Vagina (tissue), 2 donors: ENCODE measurements at regions not wholly inside any gene's neighbourhood (a gene's known extent, or its start where the extent isn't known, plus 50 kb on each side); places are given as distances from the start of the nearest gene placed in this dataset.

Source experiments
- DNase-seq, 2 donors: peaks; one replicate each; pipeline ENCODE4 v3.0.0-alpha.2; 2017; ENCODE audit errors: extremely low spot score in 2 of 2
- H3K27ac ChIP-seq: fragments of 200-600 bp; sonication (generic); one replicate; pipeline ENCODE4 v1.5.1; 2019
- H3K27me3 ChIP-seq: fragments of 200-600 bp; sonication (generic); one replicate; pipeline ENCODE4 v1.5.1; 2019
- H3K36me3 ChIP-seq, 2 donors: fragments of 200-600 bp; sonication (generic); one replicate each; pipeline ENCODE4 v1.5.1; 2017 to 2019
- H3K4me1 ChIP-seq: fragments of 200-600 bp; sonication (generic); one replicate; pipeline ENCODE4 v1.5.1; 2019
- H3K4me3 ChIP-seq, 2 donors: fragments of 200-600 bp; sonication (generic); 1 replicate in 1 of 2; 2 replicates in 1 of 2; pipeline ENCODE4 v1.5.1; 2016 to 2019
- H3K9me3 ChIP-seq: fragments of 200-600 bp; sonication (generic); one replicate; pipeline ENCODE4 v1.5.1; 2019
- POLR2A ChIP-seq, 2 donors: fragments of 450-650 bp; IDR thresholded peaks; one replicate each; pipeline ENCODE4 v1.6.1; 2017; ENCODE audit warnings: antibody characterized with exemption in 2 of 2, mild to moderate bottlenecking in 2 of 2, moderate library complexity in 2 of 2
- POLR2AphosphoS5 ChIP-seq, 2 donors: sonication (generic); formaldehyde crosslinking; IDR thresholded peaks; one replicate each; pipeline ENCODE4 v1.9.0; 2017; ENCODE audit warnings: antibody characterized with exemption in 2 of 2, mild to moderate bottlenecking in 2 of 2, low read depth in 1 of 2; ENCODE audit not compliant: insufficient read depth in 1 of 2
- intact Hi-C: fragments of 100-400 bp; cut with DNase I; formaldehyde crosslinking; loops from one replicate; pipeline ENCODE4 v1.15.1; 2023
- TF ChIP-seq, protein P1 (sequence below), 3 experiments: fragments of 450-650 bp in 2 of 3; fragments of 200-600 bp in 1 of 3; sonication (generic) in 1 of 3; IDR thresholded peaks; one replicate each; pipeline ENCODE4 v1.5.1; 2017 to 2019; ENCODE audit warnings: antibody characterized with exemption in 3 of 3, mild to moderate bottlenecking in 2 of 3, moderate library complexity in 2 of 3

DNA sequence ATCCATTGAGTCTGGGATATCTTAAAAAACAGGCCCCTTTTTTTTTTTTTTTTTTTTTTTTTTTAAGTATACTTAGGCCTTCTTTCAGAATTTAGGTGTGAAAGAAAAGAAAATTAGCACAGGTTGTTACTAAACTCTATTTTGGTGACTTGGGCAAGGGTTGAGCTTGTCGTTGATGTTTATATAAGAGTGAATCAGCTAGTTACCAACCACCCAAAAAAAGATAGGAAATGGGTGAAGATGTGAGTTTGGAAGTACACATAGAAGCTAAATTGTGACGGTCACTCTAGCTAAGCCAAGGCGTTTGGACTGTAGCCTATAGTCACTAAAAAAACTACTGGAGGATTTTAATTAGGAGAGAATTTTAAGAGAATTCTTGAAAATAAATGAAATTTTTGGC is 1247.2 kb downstream of the AACS start:
- TF ChIP-seq POLR2A (IDR thresholded peaks at IDR 0.05) (no peak), POLR2AphosphoS5 (IDR thresholded peaks at IDR 0.05; ENCODE audit: insufficient read depth in 1 of 2, low read depth in 1 of 2) (no peak)
- TF ChIP-seq, protein P1, sequence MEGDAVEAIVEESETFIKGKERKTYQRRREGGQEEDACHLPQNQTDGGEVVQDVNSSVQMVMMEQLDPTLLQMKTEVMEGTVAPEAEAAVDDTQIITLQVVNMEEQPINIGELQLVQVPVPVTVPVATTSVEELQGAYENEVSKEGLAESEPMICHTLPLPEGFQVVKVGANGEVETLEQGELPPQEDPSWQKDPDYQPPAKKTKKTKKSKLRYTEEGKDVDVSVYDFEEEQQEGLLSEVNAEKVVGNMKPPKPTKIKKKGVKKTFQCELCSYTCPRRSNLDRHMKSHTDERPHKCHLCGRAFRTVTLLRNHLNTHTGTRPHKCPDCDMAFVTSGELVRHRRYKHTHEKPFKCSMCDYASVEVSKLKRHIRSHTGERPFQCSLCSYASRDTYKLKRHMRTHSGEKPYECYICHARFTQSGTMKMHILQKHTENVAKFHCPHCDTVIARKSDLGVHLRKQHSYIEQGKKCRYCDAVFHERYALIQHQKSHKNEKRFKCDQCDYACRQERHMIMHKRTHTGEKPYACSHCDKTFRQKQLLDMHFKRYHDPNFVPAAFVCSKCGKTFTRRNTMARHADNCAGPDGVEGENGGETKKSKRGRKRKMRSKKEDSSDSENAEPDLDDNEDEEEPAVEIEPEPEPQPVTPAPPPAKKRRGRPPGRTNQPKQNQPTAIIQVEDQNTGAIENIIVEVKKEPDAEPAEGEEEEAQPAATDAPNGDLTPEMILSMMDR (IDR thresholded peaks at IDR 0.05), result no peak
- no peak overlapping the region for H3K4me3 ChIP-seq
- DNase-seq, result no peak
- intact Hi-C loops, result no loop called here
- no peaks in the 10 kb centered on the region for H3K4me1 ChIP-seq
- H3K27me3 ChIP-seq, result no peaks in the 10 kb centered on the region
- H3K9me3 ChIP-seq, result no peaks in the 10 kb centered on the region
- H3K36me3 ChIP-seq, result no peaks in the 10 kb centered on the region
- no peak overlapping the region for H3K27ac ChIP-seq

DNA sequence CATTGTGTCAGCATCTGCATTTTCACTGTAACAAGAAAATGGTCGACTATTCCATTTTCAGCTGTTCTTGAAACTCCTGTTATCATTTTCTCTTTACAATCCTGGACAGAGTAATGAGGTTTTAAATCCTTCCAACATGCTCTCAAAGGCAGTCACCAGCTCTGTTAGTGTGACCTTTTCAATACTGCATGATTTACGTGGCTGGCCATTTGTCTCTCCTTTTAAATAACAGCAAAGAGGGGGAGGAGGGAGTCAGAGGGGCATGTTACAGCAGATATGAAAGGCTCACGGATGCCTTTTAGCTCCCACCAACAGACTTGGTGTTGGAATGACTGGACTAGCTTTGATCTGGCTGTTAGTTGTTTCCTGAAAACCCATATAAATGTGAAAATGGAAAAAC is 1251.2 kb downstream of the AACS start:
- intact Hi-C loops, result no loop called here
- H3K4me3 ChIP-seq, result no peak overlapping the region
- H3K9me3 ChIP-seq, result no peaks in the 10 kb centered on the region
- no peaks in the 10 kb centered on the region for H3K4me1 ChIP-seq
- no peak overlapping the region for H3K27ac ChIP-seq
- H3K36me3 ChIP-seq, result no peaks in the 10 kb centered on the region
- TF ChIP-seq, protein P1 (IDR thresholded peaks at IDR 0.05), result no peak
- no peak for TF ChIP-seq POLR2AphosphoS5 (IDR thresholded peaks at IDR 0.05; ENCODE audit: insufficient read depth in 1 of 2, low read depth in 1 of 2)
- TF ChIP-seq POLR2A (IDR thresholded peaks at IDR 0.05), result no peak
- no peaks in the 10 kb centered on the region for H3K27me3 ChIP-seq
- no peak for DNase-seq

DNA sequence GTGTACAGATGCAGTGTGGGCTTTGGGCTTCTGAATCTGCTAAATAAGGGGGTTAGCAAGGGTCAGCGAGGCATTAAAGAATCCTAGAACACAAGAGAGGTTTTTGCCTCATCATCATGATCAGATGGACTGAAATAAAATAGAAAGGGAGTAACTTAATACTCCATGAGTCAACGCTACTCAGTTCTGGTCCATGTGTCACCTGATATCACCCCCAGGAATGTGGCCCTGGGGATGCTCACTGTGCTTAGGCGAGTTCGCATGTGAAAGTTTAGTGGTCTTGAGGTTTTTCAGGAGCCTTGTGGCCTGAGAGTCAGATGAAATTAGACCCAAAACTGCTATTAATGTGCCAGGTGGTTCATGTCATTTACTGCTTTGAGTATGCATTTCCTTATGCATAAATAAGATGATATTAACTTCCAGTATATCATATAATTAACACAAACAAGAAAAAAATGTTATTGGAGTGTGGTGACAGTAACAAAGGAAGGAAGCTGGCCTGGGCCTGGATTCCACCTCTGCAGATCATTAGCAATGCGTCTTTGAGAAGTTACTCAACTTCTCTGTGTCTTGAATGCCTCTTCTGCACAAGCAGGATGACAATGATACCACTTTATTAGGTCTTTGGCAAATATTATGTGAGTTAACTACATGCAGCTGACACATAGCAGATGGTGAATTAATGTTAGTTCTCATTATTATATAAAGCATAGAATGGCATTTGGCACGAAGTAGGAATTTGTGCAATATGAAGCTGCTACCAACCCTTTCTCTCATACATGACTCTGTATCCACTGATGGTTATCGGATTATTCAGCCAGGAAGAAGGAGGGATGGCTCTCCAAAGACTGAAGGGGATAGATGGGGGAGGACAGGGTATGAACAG is 1272.6 kb downstream of the AACS start:
- Histone ChIP-seq H3K27me3 (no peaks in the 10 kb centered on the region), H3K9me3 (no peaks in the 10 kb centered on the region), H3K4me3 (no peak overlapping the region), H3K36me3 (no peaks in the 10 kb centered on the region), H3K4me1 (no peaks in the 10 kb centered on the region), H3K27ac (no peak overlapping the region)
- TF ChIP-seq, protein P1 (IDR thresholded peaks at IDR 0.05), result no peak
- no peak for TF ChIP-seq POLR2A (IDR thresholded peaks at IDR 0.05)
- TF ChIP-seq POLR2AphosphoS5 (IDR thresholded peaks at IDR 0.05; ENCODE audit: insufficient read depth in 1 of 2, low read depth in 1 of 2), result no peak
- DNase-seq, result no peak
- intact Hi-C loops, result no loop called here

DNA sequence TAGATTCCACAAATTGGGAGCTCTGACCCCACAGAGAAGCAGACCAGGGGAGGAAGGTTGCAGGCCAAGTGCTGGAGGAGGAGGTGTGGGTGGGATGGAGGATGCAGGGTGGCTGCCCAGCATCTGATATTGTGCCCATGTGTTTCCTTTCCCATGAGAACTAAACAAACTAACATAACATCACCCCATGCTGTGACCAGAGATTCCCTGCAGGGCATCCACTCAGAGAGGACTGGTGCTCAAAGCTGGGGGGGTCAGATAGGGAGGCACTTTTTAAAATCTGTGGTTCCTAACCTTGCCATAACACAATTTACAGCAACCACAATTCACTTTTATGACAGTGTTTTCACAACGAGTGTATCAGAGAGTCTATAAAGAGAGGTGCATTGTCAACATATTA is 1277.6 kb downstream of the AACS start:
- H3K27me3 ChIP-seq, result no peaks in the 10 kb centered on the region
- H3K4me3 ChIP-seq, result no peak overlapping the region
- H3K9me3 ChIP-seq, result no peaks in the 10 kb centered on the region
- intact Hi-C loops, result no loop called here
- H3K36me3 ChIP-seq, result no peaks in the 10 kb centered on the region
- TF ChIP-seq, protein P1 (IDR thresholded peaks at IDR 0.05), result no peak
- TF ChIP-seq POLR2A (IDR thresholded peaks at IDR 0.05) (no peak), POLR2AphosphoS5 (IDR thresholded peaks at IDR 0.05; ENCODE audit: insufficient read depth in 1 of 2, low read depth in 1 of 2) (no peak)
- no peaks in the 10 kb centered on the region for H3K4me1 ChIP-seq
- no peak for DNase-seq
- H3K27ac ChIP-seq, result no peak overlapping the region

DNA sequence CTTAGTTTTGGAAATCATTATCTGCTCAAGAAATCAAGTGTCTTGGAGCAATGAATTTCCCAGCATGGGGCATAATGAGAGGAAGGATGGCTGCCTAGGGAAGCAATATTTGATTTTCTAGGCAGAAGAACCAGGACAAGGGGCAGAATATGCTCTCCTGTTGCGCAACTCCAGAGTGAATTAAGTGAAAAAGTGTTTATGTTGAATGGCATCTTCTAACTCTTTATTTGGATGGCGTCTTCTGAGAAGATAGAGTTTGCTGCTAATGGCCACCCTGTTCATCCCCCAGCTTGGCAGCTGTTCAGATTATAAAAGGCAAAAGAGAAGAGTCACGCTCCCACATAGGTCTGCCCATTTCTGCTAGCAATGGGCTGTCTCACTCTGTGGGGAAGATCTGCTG is 1278.1 kb downstream of the AACS start:
- intact Hi-C loops, result no loop called here
- no peaks in the 10 kb centered on the region for H3K27me3 ChIP-seq
- TF ChIP-seq, protein P1 (IDR thresholded peaks at IDR 0.05), result no peak
- TF ChIP-seq POLR2A (IDR thresholded peaks at IDR 0.05) (no peak), POLR2AphosphoS5 (IDR thresholded peaks at IDR 0.05; ENCODE audit: insufficient read depth in 1 of 2, low read depth in 1 of 2) (no peak)
- H3K27ac ChIP-seq, result no peak overlapping the region
- no peaks in the 10 kb centered on the region for H3K9me3 ChIP-seq
- H3K4me3 ChIP-seq, result no peak overlapping the region
- H3K36me3 ChIP-seq, result no peaks in the 10 kb centered on the region
- no peaks in the 10 kb centered on the region for H3K4me1 ChIP-seq
- no peak for DNase-seq
